ENCODE measurements at regions not wholly inside any gene's neighbourhood (a gene's known extent, or its start where the extent isn't known, plus 50 kb on each side); places are given as distances from the start of the nearest gene placed in this dataset.
"Not testable (repeated sequence)": the region's sequence is repeated elsewhere in the genome, so short reads cannot be mapped to it uniquely, and the experiment has no call there.

DNA sequence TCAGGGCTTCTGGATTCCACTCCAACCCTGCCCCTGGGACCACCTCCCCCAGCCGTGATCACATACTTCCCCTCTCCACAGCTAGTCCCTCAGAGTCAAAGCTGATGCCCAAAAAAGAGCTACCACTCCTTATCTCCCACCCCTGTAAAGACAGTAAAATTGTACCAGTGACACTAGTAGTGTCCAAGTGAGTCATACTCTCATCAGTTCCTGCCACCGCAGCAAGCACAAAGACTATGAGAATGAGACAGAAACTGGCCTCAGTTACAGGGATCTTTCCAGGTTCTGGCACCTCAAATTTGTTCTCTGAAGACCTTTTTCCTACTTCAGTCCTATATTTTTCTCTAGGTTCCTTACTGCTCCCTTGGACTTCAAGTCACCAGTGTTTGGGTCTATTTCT lies 144.2 kb downstream of the SPRY2 start:
- no peak for ATAC-seq
- DNase-seq, result no peak
- intact Hi-C loops (cut with micrococcal nuclease), result no loop called here

- ATAC-seq, result no peak
- DNase-seq, result no peak
- intact Hi-C loops (cut with micrococcal nuclease), result no loop called here
Observed at GRCh38 chr13:80195649-80196048, 145.3 kb downstream of the SPRY2 start.

DNA sequence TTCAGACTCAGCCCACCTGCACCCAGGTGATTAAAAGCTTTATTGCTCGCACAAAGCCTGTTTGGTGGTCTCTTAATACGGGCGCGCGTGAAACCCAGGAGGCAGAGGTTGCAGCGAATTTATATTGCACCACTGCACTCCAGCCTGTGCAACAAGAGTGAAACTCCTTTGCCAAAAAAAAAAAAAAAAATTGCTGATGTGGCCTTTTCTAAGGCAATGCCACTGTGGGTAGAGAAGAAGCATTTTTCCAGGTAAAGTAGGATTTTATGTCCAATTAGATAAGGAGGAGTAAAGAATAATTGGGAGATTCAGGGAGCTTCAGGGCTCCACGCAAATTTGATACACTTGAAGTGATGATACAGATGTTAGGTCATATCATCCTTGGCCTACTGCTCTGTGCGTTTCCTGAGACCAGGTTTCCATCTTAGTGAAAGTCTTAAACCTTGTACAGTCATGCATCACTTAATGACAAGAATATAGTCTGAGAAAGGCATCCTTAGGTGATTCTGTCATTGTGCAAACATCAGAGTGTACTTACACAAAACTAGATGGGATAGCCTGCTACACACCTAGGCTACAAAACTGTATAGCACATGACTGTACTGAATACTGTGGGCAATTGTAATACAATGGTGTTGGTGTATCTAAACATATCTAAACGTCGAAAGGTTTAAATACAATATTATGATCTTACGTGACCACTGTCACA lies 150.9 kb downstream of the SPRY2 start:
- no peak for ATAC-seq
- no peak for DNase-seq
- intact Hi-C loops (cut with micrococcal nuclease), result no loop called here

GRCh38 chr13:80180740-80181355 lies 160.1 kb downstream of the SPRY2 start:
- no peak for DNase-seq
- no peak for ATAC-seq
- intact Hi-C loops (cut with micrococcal nuclease), result no loop called here

- intact Hi-C loops (cut with micrococcal nuclease), result no loop called here
Observed at GRCh38 chr13:80177327-80177726, 163.6 kb downstream of the SPRY2 start.

GRCh38 chr13:80173224-80173623 lies 167.7 kb downstream of the SPRY2 start:
- DNase-seq (no peak), ATAC-seq (peak; percentile 60)
- intact Hi-C loops (cut with micrococcal nuclease), result no loop called here

More at GRCh38 chr13:80177327-80177726, 163.6 kb downstream of the SPRY2 start:
- ATAC-seq (no peak), DNase-seq (no peak)

DNA sequence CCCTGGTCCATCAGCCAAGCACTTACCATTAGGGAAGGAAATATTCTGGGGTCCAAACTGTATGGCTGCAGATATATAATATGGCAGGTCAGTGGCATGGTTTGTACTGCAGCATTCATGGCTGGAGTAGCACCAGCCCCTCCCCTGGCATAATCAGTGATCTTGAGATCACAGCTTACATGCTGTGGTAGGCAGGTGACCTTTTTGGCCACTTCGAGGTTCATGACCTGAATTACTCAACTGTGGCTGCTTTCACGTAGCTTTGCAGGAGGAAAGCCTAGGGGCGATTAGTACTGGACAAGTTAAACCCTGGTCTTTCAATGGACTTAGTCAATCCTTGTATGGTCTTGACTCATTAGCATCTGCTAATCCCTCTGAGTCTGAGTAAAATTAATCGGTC lies 169.8 kb downstream of the SPRY2 start:
- DNase-seq, result no peak
- intact Hi-C loops (cut with micrococcal nuclease), result no loop called here
- ATAC-seq, result no peak

DNA sequence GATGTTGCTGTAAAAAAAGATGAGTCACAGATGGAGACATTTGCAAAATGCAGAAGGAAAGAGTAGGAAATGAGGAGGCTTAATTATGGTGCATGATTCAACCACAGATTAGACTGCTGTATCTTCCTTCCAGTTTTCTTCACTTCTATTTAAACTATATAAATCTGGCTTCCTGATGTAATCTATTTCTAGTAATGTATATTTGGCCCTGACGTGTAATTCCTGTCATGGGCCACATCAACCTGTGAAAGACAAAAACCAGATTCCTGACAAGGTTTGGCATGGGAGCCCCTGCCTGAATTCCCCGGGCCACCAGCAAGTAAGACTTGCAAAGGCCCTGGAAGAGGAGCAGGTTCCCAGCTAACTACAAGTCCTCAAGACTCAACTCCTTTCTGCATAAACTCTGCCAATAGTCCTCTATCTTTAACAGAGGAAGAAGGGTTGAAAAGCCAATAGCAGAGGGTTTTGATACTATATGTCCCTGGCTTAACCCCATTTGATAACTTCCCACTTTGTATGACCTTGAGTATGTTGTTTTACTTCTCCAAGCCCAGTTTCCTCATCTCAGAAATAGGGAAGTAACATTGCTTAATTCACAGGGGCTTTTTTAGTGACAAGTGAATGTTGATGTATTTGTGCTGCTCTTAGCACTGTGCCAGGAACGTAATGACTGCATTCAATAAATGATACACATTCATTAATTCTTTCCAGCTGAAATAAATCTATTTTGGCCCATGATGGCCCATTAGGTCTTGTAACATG lies 172.7 kb downstream of the SPRY2 start:
- ATAC-seq (peak; percentile 69), DNase-seq (no peak)
- intact Hi-C loops (cut with micrococcal nuclease), result no loop called here

DNA sequence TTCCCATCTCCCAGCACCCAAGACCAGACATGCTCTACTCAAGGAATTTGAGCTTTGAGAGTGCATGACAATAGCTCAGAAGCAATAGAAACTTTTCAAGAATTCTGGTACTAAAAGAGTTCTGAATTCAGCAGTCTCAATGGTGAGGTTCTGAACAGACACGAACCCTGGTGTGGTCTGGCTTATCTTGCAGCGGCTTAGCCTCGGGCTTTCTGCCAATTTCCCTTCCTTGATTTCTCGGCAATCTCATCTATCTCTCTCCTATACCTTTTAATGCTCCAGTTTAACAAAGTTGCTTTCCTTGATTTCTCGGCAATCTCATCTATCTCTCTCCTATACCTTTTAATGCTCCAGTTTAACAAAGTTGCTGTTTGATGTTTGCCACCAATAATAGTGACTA lies 174.6 kb downstream of the SPRY2 start:
- ATAC-seq, result no peak
- intact Hi-C loops (cut with micrococcal nuclease), result no loop called here
- DNase-seq, result no peak

GRCh38 chr13:80164462-80164861 lies 176.5 kb downstream of the SPRY2 start:
- DNase-seq, result no peak
- no peak for ATAC-seq
- intact Hi-C loops (cut with micrococcal nuclease), result no loop called here

- DNase-seq (no peak), ATAC-seq (no peak)
- intact Hi-C loops (cut with micrococcal nuclease), result no loop called here
Observed at GRCh38 chr13:80161896-80162295, 179.0 kb downstream of the SPRY2 start.

GRCh38 chr13:80161219-80161618 lies 179.7 kb downstream of the SPRY2 start:
- ATAC-seq, result no peak
- intact Hi-C loops (cut with micrococcal nuclease), result no loop called here
- DNase-seq, result no peak

DNA sequence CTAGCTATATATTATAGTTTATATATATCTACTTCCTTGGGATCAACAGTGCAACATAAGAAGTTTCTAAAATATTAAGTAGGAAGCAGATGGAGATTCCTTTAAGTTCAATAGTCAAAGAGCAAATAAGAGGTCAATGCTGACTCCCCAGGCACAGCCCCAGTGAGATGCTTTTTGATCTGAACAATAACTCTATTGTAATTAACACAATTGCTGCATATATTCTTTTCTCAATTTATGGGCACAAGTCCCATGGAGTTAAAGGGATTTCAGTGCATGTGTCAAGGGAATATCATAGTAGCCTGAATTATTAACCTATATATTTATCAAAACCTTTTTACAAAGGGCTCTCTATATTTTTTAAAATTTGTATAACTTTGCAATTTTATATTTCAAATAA lies 180.8 kb downstream of the SPRY2 start:
- intact Hi-C loops (cut with micrococcal nuclease), result no loop called here
- DNase-seq, result no peak
- no peak for ATAC-seq

GRCh38 chr13:80157261-80157932 lies 183.5 kb downstream of the SPRY2 start:
- intact Hi-C loops (cut with micrococcal nuclease), result no loop called here
- ATAC-seq, result no peak
- no peak for DNase-seq

DNA sequence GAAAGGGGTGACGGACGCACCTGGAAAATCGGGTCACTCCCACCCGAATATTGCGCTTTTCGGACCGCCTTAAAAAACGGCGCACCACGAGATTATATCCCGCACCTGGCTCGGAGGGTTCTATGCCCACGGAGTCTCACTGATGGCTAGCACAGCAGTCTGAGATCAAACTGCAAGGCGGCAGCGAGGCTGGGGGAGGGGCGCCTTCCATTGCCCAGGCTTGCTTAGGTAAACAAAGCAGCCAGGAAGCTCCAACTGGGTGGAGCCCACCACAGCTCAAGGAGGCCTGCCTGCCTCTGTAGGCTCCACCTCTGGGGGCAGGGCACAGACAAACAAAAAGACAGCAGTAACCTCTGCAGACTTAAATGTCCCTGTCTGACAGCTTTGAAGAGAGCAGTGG lies 188.8 kb downstream of the SPRY2 start:
- ATAC-seq; DNase-seq; intact Hi-C loops (cut with micrococcal nuclease): not testable (repeated sequence)

DNA sequence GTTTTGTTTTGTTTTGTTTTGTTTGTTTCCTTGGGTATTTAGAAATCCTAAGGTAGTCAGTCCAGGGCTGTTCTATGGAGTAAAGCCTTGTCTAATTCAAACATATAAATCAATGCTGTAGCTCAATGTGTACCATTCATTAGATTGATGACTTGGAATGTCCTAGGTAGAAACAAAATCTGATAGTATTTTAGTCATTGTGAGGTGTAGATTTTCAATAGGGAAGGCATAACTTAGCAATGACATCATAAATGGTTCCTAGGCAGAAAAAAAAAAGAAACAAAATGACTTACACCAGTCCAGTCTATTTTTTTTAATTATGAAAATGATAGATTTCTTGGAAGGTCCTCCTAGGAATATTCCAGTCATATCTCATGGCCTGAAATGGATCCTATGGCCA lies 189.9 kb downstream of the SPRY2 start:
- no peak for DNase-seq
- intact Hi-C loops (cut with micrococcal nuclease), result no loop called here
- no peak for ATAC-seq

- DNase-seq (no peak), ATAC-seq (no peak)
- intact Hi-C loops (cut with micrococcal nuclease), result no loop called here
Observed at GRCh38 chr13:80149736-80150135, 191.2 kb downstream of the SPRY2 start.

DNA sequence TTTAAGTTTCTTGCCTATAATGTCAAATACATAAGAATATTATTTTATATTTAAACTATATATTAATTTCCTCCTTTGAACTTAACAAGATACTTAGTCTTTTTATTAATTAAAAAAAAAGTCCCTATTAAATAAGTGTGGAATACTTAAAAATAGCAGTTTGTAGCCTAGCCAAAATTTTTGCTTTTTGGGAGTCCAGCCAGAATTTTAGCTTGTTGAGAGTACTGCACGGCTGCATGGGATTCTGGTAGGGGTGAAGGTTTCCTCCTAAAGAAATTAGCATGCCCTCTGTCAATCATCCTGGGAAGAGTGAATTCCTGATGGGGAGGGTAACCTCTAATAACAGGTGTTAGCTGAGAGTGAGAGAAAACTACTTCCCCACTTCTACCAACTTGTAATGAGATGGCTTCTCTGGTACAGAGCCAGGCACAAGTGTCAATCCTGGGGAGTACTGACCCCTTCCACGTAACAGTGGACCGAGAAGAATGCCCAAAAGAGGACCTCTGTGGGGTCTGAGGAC lies 195.7 kb downstream of the SPRY2 start:
- ATAC-seq, result peak; percentile 24

DNA sequence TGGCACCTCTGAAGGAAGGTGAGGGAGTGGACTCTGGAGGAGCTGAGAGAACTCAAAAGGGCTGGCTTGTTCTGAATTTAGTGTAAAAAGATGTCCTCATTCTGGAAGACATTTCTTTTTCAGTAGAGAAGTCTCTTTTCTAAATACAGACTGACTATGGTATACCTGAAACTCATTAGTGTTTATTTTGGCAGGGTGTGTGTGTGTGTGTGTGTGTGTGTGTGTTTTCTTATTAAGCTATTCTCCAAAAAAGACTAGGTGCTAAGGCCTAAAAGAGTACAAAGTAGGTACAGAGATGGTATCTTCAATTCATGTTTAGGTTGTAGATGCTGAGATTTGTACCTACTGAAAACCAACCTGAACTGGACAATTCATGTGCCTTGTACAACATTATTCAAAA lies 196.4 kb downstream of the SPRY2 start:
- DNase-seq (no peak), ATAC-seq (no peak)
- intact Hi-C loops (cut with micrococcal nuclease), result no loop called here

More for the DNA sequence above, 195.7 kb downstream of the SPRY2 start:
- intact Hi-C loops (cut with micrococcal nuclease), result no loop called here
- no peak for DNase-seq

All from left ventricle myocardium superior (tissue), 1 donor.